WTC11 (cell line): ENCODE measurements at regions not wholly inside any gene's neighbourhood (a gene's known extent, or its start where the extent isn't known, plus 50 kb on each side); places are given as distances from the start of the nearest gene placed in this dataset.
A peak's percentile ranks its signal among the peaks of the same experiment; 100 is the strongest.

Experiments used
- ATAC-seq: fragments of 200-7000 bp; cut with Tn5 transposase; 2 replicates; pipeline ENCODE4 v1.10.0; 2021; ENCODE audit warnings: mild to moderate bottlenecking, moderate library complexity
- CTCF ChIA-PET: fragments of 300-600 bp; sonication (Branson Sonifier 250); formaldehyde crosslinking; loops from one replicate; lab custom pipeline; 2021; ENCODE audit warnings: antibody characterized with exemption; lab: Charles Lee
- POLR2A ChIA-PET: fragments of 350-600 bp; sonication (Branson Sonifier 250); formaldehyde crosslinking; loops from one replicate; lab custom pipeline; 2021; ENCODE audit warnings: antibody characterized with exemption; lab: Charles Lee
- DNase-seq: peaks from one replicate; pipeline ENCODE4 v3.0.0; 2021; ENCODE audit warnings: low spot score
- H3K27ac Mint-ChIP-seq: 2 replicates; pipeline ENCODE4 v1.8.0; 2021; ENCODE audit warnings: mixed read lengths
- H3K27me3 Mint-ChIP-seq: 2 replicates; pipeline ENCODE4 v1.8.0; 2021; ENCODE audit warnings: low read depth, mild to moderate bottlenecking, moderate library complexity, mixed read lengths
- H3K36me3 Mint-ChIP-seq: 2 replicates; pipeline ENCODE4 v1.8.0; 2021; ENCODE audit warnings: mixed read lengths
- H3K4me1 Mint-ChIP-seq: 2 replicates; pipeline ENCODE4 v1.8.0; 2022; ENCODE audit warnings: mixed read lengths
- H3K4me3 Mint-ChIP-seq: 2 replicates; pipeline ENCODE4 v1.8.0; 2021; ENCODE audit warnings: mild to moderate bottlenecking, moderate library complexity, mixed read lengths
- H3K9me3 Mint-ChIP-seq: 2 replicates; pipeline ENCODE4 v1.8.0; 2021; ENCODE audit warnings: mixed read lengths
- ATF1 ChIP-seq: sonication (generic); formaldehyde crosslinking; IDR thresholded peaks from 2 replicates; pipeline ENCODE4 v1.8.1; 2023; ENCODE audit warnings: mild to moderate bottlenecking, moderate library complexity, missing genetic modification reagents
- CREM ChIP-seq: sonication (generic); formaldehyde crosslinking; IDR thresholded peaks from 2 replicates; pipeline ENCODE4 v1.8.1; 2022; ENCODE audit warnings: mild to moderate bottlenecking, missing genetic modification reagents, moderate library complexity
- ELF4 ChIP-seq: sonication (generic); formaldehyde crosslinking; IDR thresholded peaks from 2 replicates; pipeline ENCODE4 v1.8.1; 2022; ENCODE audit warnings: low read depth, mild to moderate bottlenecking, moderate library complexity, missing genetic modification reagents
- GTF2I ChIP-seq: fragments of 250-450 bp; sonication (Bioruptor Pico); conservative IDR thresholded peaks from 2 replicates; pipeline ENCODE4 v1.4.0; 2021; ENCODE audit warnings: mild to moderate bottlenecking
- MXD4 ChIP-seq: fragments of 250-450 bp; sonication (Bioruptor Pico); IDR thresholded peaks from 2 replicates; pipeline ENCODE4 v1.8.0; 2021; ENCODE audit warnings: mild to moderate bottlenecking, moderate library complexity, borderline replicate concordance
- NFATC4 ChIP-seq: fragments of 250-450 bp; sonication (Bioruptor Pico); IDR thresholded peaks from 2 replicates; pipeline ENCODE4 v1.9.0; 2021; ENCODE audit warnings: mild to moderate bottlenecking
- NFYB ChIP-seq: sonication (generic); formaldehyde crosslinking; conservative IDR thresholded peaks from 2 replicates; pipeline ENCODE4 v1.8.0; 2022; ENCODE audit warnings: low read depth, missing genetic modification reagents
- NR1H2 ChIP-seq: sonication (generic); formaldehyde crosslinking; IDR thresholded peaks from 2 replicates; pipeline ENCODE4 v1.9.0; 2021; ENCODE audit warnings: mild to moderate bottlenecking, moderate library complexity, missing genetic modification reagents
- NR2C2 ChIP-seq: sonication (generic); formaldehyde crosslinking; IDR thresholded peaks from 2 replicates; pipeline ENCODE4 v1.8.0; 2022; ENCODE audit warnings: mild to moderate bottlenecking, missing genetic modification reagents
- NR3C1 ChIP-seq: sonication (generic); formaldehyde crosslinking; conservative IDR thresholded peaks from 2 replicates; pipeline ENCODE4 v1.8.1; 2023; ENCODE audit warnings: low read depth, mild to moderate bottlenecking, missing genetic modification reagents
- TEAD4 ChIP-seq: sonication (generic); formaldehyde crosslinking; IDR thresholded peaks from 2 replicates; pipeline ENCODE4 v1.8.0; 2022; ENCODE audit warnings: mild to moderate bottlenecking, missing genetic modification reagents
- ZNF232 ChIP-seq: sonication (generic); formaldehyde crosslinking; IDR thresholded peaks from 2 replicates; pipeline ENCODE4 v1.8.0; 2022; ENCODE audit warnings: mild to moderate bottlenecking, missing genetic modification reagents
- ZNF317 ChIP-seq: sonication (generic); formaldehyde crosslinking; IDR thresholded peaks from 2 replicates; pipeline ENCODE4 v1.8.1; 2023; ENCODE audit warnings: low read depth, mild to moderate bottlenecking, moderate library complexity, missing genetic modification reagents, borderline replicate concordance
- ZNF396 ChIP-seq: fragments of 250-450 bp; sonication (Bioruptor Pico); IDR thresholded peaks from 2 replicates; pipeline ENCODE4 v1.8.0; 2021; ENCODE audit warnings: mild to moderate bottlenecking, moderate library complexity, borderline replicate concordance
- TF ChIP-seq, protein P1 (sequence below): sonication (generic); formaldehyde crosslinking; IDR thresholded peaks from 2 replicates; pipeline ENCODE4 v1.8.1; 2023; ENCODE audit warnings: mild to moderate bottlenecking, missing genetic modification reagents
- TF ChIP-seq, protein P2 (sequence below): fragments of 250-450 bp; sonication (Bioruptor Pico); conservative IDR thresholded peaks from 2 replicates; pipeline ENCODE4 v1.9.0; 2021; ENCODE audit warnings: mild to moderate bottlenecking
- TF ChIP-seq, protein P3 (sequence below): fragments of 250-450 bp; sonication (Bioruptor Pico); IDR thresholded peaks from 2 replicates; pipeline ENCODE4 v1.9.0; 2021; ENCODE audit warnings: mild to moderate bottlenecking
- TF ChIP-seq, protein P4 (sequence below): sonication (generic); formaldehyde crosslinking; IDR thresholded peaks from 2 replicates; pipeline ENCODE4 v1.8.0; 2023; ENCODE audit warnings: missing genetic modification reagents, mild to moderate bottlenecking, borderline replicate concordance
- TF ChIP-seq, protein P5 (sequence below): sonication (generic); formaldehyde crosslinking; IDR thresholded peaks from 2 replicates; pipeline ENCODE4 v1.8.0; 2022; ENCODE audit warnings: mild to moderate bottlenecking, missing genetic modification reagents
- TF ChIP-seq, protein P6 (sequence below): fragments of 250-450 bp; sonication (Bioruptor Pico); IDR thresholded peaks from 2 replicates; pipeline ENCODE4 v2.1.2; 2022; ENCODE audit warnings: mild to moderate bottlenecking, moderate library complexity

DNA sequence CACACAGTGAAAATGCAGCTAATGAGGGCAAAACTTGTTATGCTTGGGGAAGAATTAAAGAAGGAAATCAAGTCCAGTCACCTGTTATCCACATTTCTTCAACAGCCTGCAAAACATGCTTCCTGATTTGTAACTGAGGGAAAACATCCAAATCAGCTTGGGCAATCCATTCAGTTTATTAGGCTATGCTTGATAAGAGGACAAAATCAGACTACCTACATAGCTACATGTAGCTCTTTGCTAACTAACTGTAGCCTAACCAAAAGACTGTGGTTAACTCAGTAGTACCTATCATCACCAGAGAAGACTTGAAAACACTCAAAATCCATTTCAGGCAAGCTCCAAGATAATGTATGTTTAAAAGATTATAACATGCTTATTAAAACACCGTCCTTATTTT, 436.4 kb downstream of the SHQ1 start (continued):
- TF ChIP-seq ATF1 (CRISPR knock-in tag) (no peak), TEAD4 (CRISPR knock-in tag) (no peak)
- TF ChIP-seq, protein P1, sequence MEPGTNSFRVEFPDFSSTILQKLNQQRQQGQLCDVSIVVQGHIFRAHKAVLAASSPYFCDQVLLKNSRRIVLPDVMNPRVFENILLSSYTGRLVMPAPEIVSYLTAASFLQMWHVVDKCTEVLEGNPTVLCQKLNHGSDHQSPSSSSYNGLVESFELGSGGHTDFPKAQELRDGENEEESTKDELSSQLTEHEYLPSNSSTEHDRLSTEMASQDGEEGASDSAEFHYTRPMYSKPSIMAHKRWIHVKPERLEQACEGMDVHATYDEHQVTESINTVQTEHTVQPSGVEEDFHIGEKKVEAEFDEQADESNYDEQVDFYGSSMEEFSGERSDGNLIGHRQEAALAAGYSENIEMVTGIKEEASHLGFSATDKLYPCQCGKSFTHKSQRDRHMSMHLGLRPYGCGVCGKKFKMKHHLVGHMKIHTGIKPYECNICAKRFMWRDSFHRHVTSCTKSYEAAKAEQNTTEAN, result no peak

DNA sequence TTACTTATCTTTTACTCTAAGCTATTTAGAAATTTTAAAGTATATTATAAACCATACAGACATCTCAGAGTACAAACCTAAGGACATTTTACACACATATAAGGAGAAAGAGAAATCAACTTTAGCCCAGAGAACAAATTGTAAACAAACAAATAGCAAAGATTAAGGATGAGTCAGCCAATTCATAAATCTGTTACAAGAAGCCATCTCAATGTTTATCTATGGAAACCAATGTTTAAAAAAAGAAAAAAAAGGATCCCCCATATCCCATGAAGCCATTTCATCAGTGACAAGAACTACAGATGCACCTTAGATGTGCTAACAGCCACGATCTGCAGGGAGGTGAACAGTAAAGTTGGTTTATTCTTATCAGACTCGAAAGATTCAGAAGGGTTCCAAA, 437.1 kb downstream of the SHQ1 start:
- TF ChIP-seq NR1H2 (CRISPR knock-in tag) (no peak), ZNF317 (CRISPR knock-in tag) (no peak), NR2C2 (CRISPR knock-in tag) (no peak), ZNF232 (no peak), NFYB (CRISPR knock-in tag) (no peak)
- TF ChIP-seq, protein P2, sequence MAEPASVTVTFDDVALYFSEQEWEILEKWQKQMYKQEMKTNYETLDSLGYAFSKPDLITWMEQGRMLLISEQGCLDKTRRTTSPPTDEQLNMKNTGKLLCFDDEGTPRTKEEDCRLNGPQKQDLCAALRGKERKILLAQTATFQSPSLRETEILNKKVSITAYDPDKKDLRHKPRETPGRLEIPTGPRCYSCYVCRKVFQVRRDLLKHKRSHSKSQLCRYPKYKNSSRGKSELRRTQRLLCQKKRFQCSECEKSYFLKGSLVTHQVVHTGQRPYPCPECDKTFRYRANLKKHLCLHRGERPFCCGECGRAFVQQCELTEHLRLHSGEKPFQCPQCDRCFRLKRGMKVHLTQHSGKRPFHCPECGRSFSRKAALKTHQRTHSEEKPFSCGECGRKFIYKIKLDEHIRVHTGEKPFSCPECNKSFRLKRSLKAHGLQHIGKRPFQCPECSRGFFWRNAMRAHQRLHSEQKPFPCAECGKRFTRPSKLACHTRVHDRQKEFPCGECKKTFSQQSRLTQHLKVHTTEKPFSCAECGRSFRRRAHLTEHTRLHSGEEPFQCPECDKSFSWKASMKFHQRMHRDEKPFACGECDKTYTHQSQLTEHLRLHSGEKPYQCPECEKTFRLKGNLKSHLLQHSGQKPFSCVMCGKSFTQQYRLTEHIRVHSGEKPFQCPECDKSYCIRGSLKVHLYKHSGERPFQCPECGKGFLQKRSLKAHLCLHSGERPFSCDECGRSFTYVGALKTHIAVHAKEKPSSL (CRISPR knock-in tag), result no peak
- TF ChIP-seq, protein P3, sequence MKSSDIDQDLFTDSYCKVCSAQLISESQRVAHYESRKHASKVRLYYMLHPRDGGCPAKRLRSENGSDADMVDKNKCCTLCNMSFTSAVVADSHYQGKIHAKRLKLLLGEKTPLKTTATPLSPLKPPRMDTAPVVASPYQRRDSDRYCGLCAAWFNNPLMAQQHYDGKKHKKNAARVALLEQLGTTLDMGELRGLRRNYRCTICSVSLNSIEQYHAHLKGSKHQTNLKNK (CRISPR knock-in tag), result no peak
- Mint-ChIP-seq H3K27me3 (no peaks in the 10 kb centered on the region), H3K9me3 (no peaks in the 10 kb centered on the region), H3K4me1 (peaks cover 82% of the 10 kb centered on the region), H3K27ac (peak overlapping the region; percentile 11; the same call in 1 of the 2 replicates), H3K36me3 (no peaks in the 10 kb centered on the region), H3K4me3 (no peak overlapping the region)
- DNase-seq, result no peak
- ATAC-seq, result no peak
- ChIA-PET CTCF (no interaction called here), POLR2A (no interaction called here)

DNA sequence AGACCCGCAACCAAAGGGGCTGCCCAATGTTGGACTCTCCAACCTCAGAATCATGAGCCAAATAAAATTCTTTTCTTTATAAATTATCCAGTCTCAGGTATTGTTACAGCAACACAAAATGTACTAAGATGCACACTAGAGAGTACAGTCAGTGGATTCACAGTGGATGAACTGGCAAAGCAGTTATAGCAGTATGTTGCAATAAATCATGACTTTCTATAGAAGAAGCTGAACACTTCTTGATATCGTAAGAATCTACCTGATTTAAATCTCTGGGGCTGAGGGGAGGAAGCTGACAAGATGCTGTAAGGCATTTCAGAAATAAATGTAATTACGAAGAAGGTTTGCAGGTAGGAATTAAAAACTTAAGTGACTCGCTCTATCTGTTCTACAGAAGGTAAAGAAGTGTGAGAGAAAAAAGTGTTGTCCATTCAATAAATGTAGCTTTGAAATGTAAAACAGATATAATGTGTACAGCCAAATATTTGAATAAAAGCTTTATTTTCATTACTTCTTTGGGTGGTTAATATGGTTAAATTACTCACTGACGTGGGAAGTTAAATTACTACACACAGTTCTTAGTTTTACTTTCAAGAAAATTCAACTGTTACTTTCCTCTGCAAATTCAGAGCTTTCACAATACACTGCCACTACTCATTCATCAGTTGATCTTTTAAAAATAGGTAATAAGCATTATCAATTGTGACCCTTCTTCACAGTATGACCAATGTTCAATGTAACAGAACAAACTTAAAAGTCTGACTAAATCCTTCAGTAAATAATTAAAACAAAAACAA, 439.1 kb downstream of the SHQ1 start:
- Mint-ChIP-seq H3K27ac (peak overlapping the region; percentile 41; the same call in 1 of the 2 replicates), H3K4me1 (peaks cover 88% of the 10 kb centered on the region), H3K9me3 (no peaks in the 10 kb centered on the region), H3K4me3 (no peak overlapping the region), H3K27me3 (no peaks in the 10 kb centered on the region), H3K36me3 (no peaks in the 10 kb centered on the region)
- no peak for DNase-seq
- POLR2A ChIA-PET, result interaction anchor here (0.6 kb wide), 1 partner anchor 443 kb away, joined by 4 read pairs; no protein-coding TSS in a partner anchor
- CTCF ChIA-PET, result interaction anchor here (1.1 kb wide), 1 partner anchor 118 kb away, joined by 3 read pairs; no protein-coding TSS in a partner anchor
- no peak for ATAC-seq
- TF ChIP-seq ELF4, result no peak
- TF ChIP-seq ZNF232, result no peak
- no peak for TF ChIP-seq CREM (CRISPR knock-in tag)
- TF ChIP-seq NR3C1 (CRISPR knock-in tag), result no peak
- TF ChIP-seq, protein P4, sequence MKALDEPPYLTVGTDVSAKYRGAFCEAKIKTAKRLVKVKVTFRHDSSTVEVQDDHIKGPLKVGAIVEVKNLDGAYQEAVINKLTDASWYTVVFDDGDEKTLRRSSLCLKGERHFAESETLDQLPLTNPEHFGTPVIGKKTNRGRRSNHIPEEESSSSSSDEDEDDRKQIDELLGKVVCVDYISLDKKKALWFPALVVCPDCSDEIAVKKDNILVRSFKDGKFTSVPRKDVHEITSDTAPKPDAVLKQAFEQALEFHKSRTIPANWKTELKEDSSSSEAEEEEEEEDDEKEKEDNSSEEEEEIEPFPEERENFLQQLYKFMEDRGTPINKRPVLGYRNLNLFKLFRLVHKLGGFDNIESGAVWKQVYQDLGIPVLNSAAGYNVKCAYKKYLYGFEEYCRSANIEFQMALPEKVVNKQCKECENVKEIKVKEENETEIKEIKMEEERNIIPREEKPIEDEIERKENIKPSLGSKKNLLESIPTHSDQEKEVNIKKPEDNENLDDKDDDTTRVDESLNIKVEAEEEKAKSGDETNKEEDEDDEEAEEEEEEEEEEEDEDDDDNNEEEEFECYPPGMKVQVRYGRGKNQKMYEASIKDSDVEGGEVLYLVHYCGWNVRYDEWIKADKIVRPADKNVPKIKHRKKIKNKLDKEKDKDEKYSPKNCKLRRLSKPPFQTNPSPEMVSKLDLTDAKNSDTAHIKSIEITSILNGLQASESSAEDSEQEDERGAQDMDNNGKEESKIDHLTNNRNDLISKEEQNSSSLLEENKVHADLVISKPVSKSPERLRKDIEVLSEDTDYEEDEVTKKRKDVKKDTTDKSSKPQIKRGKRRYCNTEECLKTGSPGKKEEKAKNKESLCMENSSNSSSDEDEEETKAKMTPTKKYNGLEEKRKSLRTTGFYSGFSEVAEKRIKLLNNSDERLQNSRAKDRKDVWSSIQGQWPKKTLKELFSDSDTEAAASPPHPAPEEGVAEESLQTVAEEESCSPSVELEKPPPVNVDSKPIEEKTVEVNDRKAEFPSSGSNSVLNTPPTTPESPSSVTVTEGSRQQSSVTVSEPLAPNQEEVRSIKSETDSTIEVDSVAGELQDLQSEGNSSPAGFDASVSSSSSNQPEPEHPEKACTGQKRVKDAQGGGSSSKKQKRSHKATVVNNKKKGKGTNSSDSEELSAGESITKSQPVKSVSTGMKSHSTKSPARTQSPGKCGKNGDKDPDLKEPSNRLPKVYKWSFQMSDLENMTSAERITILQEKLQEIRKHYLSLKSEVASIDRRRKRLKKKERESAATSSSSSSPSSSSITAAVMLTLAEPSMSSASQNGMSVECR, result no peak
- no peak for TF ChIP-seq GTF2I (CRISPR knock-in tag)
- TF ChIP-seq, protein P5, sequence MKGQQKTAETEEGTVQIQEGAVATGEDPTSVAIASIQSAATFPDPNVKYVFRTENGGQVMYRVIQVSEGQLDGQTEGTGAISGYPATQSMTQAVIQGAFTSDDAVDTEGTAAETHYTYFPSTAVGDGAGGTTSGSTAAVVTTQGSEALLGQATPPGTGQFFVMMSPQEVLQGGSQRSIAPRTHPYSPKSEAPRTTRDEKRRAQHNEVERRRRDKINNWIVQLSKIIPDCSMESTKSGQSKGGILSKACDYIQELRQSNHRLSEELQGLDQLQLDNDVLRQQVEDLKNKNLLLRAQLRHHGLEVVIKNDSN, result no peak
- no peak for TF ChIP-seq NFATC4 (CRISPR knock-in tag)
- TF ChIP-seq, protein P6, sequence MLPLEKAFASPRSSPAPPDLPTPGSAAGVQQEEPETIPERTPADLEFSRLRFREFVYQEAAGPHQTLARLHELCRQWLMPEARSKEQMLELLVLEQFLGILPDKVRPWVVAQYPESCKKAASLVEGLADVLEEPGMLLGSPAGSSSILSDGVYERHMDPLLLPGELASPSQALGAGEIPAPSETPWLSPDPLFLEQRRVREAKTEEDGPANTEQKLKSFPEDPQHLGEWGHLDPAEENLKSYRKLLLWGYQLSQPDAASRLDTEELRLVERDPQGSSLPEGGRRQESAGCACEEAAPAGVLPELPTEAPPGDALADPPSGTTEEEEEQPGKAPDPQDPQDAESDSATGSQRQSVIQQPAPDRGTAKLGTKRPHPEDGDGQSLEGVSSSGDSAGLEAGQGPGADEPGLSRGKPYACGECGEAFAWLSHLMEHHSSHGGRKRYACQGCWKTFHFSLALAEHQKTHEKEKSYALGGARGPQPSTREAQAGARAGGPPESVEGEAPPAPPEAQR (CRISPR knock-in tag), result no peak
- no peak for TF ChIP-seq ZNF396 (CRISPR knock-in tag)
- no peak for TF ChIP-seq MXD4
